ENCODE measurements at regions not wholly inside any gene's neighbourhood (a gene's known extent, or its start where the extent isn't known, plus 50 kb on each side); places are given as distances from the start of the nearest gene placed in this dataset.

GRCh38 chr6:6376845-6377244 is 56.4 kb upstream of the F13A1 start:
- DNase-seq (ENCODE audit: low spot score): no peak

GRCh38 chr6:6377621-6378020 is 57.2 kb upstream of the F13A1 start:
- DNase-seq (ENCODE audit: low spot score): no peak

- no peak for DNase-seq (ENCODE audit: low spot score)
Observed at GRCh38 chr6:6379573-6379972, 59.1 kb upstream of the F13A1 start.

GRCh38 chr6:6384520-6384919 is 64.1 kb upstream of the F13A1 start:
- DNase-seq (ENCODE audit: low spot score): no peak

- DNase-seq (ENCODE audit: low spot score): peak; percentile 21
Observed at GRCh38 chr6:6386010-6386409, 65.5 kb upstream of the F13A1 start.

GRCh38 chr6:6390849-6391602 is 70.6 kb upstream of the F13A1 start:
- no peak for DNase-seq (ENCODE audit: low spot score)

GRCh38 chr6:6392214-6393068 is 72.0 kb upstream of the F13A1 start:
- DNase-seq (ENCODE audit: low spot score): no peak

- DNase-seq (ENCODE audit: low spot score): no peak
Observed at GRCh38 chr6:6393069-6393529, 72.6 kb upstream of the F13A1 start.

- DNase-seq (ENCODE audit: low spot score): peak; percentile 40
Observed at GRCh38 chr6:6395581-6396197, 75.2 kb upstream of the F13A1 start.

GRCh38 chr6:6397842-6398241 is 77.4 kb upstream of the F13A1 start:
- DNase-seq (ENCODE audit: low spot score): no peak

- no peak for DNase-seq (ENCODE audit: low spot score)
Observed at GRCh38 chr6:6399568-6399967, 79.1 kb upstream of the F13A1 start.

- no peak for DNase-seq (ENCODE audit: low spot score)
Observed at GRCh38 chr6:6401401-6401800, 80.9 kb upstream of the F13A1 start.

- DNase-seq (ENCODE audit: low spot score): no peak
Observed at GRCh38 chr6:6402006-6402405, 81.5 kb upstream of the F13A1 start.

- no peak for DNase-seq (ENCODE audit: low spot score)
Observed at GRCh38 chr6:6402591-6402990, 82.1 kb upstream of the F13A1 start.

- DNase-seq (ENCODE audit: low spot score): no peak
Observed at GRCh38 chr6:6405031-6405430, 84.6 kb upstream of the F13A1 start.

- no peak for DNase-seq (ENCODE audit: low spot score)
Observed at GRCh38 chr6:6405997-6406714, 85.7 kb upstream of the F13A1 start.

GRCh38 chr6:6406715-6407070 is 86.2 kb upstream of the F13A1 start:
- no peak for DNase-seq (ENCODE audit: low spot score)

GRCh38 chr6:6407071-6407741 is 86.7 kb upstream of the F13A1 start:
- no peak for DNase-seq (ENCODE audit: low spot score)

- no peak for DNase-seq (ENCODE audit: low spot score)
Observed at GRCh38 chr6:6409397-6410030, 89.1 kb upstream of the F13A1 start.

GRCh38 chr6:6411115-6411514 is 90.7 kb upstream of the F13A1 start:
- DNase-seq (ENCODE audit: low spot score): no peak

- DNase-seq (ENCODE audit: low spot score): no peak
Observed at GRCh38 chr6:6412221-6412620, 91.8 kb upstream of the F13A1 start.
